AG08395 (cell line): ENCODE measurements at regions not wholly inside any gene's neighbourhood (a gene's known extent, or its start where the extent isn't known, plus 50 kb on each side); places are given as distances from the start of the nearest gene placed in this dataset.
"Not testable (repeated sequence)": the region's sequence is repeated elsewhere in the genome, so short reads cannot be mapped to it uniquely, and the experiment has no call there.

Source experiments
- DNase-seq: peaks from one replicate; pipeline ENCODE4 v3.0.0; 2012; ENCODE audit warnings: mixed read lengths, low spot score

DNA sequence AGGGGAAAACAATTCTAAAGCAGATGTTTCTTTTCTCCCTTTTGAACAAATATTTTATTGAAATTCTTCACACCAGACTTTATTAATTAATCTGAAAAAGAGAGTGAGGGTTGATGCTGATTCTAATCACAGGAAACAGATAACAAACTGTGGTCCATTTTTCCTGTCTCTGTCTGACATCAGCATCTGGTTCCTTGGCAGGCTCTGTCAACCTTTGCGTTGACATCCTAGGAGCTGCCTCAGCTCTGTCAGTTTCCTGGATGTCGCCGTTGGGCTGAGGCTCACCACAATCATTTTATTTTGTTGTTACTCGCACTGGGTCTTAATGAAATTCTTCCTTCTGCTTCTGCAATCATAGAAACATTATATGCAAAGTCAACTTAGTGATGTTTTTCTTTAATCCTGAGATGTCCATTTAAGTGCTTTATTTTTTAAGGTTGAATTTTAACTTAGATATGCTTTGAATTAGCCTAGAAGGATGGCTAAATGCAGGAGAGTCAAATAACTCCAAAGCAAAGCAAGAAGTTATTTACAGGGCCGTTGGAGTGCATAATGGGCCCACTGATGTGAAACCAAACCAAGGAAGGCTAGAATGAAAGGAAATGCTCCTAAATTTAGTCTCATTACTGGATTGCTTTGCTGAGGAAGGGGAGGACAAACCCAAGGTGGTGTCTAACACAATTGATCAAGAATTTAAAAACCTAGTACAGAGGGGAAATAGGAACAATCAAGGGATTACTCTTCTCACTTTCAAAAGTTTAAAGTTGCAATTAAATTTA lies 542.4 kb downstream of the FLRT2 start:
- no peak for DNase-seq

DNA sequence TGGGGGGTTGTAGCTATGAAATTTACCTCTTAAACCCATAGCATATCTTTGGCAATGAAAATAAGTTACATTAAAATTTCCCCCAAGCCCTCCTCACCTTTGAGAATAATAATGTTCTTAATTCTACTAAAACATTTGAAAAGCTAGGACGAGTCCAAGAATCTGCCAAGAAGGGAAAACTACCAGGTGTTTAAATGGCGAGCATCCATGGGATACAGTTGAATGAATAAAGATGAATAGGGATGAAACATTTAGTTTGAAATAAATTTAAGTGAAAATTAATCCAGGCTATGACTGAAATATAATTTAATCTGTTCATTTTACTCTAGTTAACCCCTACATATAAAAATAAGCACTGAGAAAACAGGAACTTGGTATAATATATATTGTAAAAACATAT lies 536.7 kb downstream of the FLRT2 start:
- no peak for DNase-seq

DNA sequence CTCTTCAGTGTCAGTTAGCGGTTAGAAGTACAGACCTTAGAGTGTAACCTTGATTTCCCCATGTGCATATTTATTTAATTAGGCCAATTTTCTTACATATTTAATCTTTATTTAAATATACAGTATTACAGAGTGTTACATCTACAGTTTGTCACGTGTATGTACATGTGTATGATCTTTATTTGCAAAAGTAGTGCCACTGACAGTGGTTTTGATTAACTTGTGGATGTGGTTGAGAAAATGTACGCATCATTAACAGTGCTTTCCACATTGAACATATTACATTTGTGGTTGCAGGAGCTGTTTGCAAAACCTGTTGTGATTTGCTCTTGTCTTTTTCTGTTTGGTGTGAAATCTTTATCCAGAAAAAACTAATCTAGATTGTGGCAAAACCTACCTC lies 535.5 kb downstream of the FLRT2 start:
- DNase-seq = no peak

DNA sequence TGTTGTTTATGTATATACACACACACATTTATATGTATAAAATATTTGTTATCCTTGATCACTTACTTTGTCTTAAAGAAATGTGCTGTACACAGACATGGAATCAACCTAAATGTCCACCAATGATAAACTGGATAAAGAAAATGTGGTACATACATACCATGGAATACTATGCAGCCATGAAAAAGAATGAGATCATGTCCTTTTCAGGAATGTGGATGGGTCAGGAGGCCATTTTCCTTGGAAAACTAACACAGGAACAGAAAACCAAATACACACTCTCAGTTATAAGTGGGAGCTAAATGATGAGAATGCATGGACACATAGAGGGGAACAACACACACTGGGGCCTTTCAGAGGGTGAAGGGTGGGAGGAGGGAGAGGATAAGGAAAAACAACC lies 534.7 kb downstream of the FLRT2 start:
- DNase-seq = not testable (repeated sequence)

DNA sequence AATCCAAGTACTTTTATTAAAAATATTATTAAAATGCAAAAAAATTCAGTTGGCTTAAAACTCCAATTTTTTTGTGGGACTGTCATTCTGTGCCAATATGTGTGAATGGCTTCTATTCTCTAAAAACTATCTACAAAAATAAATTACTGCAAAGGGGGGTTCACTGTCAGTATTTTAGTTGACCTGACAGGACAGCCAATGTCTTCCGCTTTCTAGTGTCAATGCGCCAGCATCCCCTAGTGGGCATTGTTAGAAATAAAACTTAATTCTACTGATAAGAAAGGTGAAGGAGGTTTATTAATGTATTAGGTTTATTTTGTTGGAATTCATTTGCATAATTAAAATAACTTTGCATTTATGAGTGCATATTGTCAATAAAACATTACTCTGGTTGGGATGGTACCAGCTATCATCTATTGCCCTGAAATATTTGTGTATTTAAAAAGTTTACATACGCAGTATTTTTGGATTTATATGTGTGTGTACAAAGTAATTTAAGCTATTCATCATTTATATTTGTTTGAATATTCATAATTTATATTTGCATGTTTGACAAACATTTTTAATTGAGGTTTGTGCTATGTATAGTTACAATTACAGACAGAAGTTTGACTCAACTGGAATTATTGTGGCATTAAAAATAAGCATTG lies 527.2 kb downstream of the FLRT2 start:
- DNase-seq = peak; percentile 13

DNA sequence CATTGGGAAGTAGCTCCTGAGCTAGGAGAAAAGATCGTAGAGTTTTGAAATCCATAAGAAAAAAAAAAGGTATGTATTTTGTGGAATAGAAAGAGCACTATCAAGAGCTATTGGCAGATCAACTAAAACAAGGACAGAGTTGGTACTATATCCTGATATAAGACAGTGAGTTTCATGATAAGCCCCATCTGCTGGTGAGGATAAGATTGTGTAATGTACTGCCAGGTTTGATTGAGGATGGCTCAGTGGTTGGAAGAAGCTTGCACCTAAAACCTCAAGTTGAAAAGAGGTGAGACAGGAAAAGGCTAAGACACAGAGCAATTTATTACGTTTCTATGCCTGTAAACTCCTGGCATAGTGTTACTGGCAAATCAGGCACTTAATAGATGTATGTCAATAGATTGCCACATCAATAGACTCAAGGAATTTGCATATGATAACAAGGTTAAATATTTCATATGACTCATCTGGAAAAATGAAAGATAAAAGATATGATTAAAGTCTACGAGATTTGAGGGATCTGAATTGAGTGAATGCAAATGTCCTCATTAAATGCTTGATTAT lies 525.6 kb downstream of the FLRT2 start:
- no peak for DNase-seq

DNA sequence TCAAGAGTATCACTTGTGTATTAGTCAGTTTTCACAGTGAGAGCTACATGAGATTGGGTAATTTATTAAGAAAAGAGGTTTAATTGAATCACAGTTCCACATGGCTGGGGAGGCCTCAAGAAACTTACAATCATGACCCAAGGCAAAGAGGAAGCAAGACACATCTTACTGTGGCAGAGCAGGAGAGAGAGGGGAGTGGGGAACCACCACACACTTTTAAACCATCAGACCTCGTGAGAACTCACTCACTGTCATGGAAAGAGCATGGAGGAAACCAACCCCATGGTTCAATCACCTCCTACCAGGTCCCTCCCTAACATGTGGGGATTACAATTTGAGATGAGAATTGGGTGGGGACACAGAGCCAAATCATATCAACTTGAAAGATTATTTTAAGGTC lies 522.9 kb downstream of the FLRT2 start:
- DNase-seq = no peak

DNA sequence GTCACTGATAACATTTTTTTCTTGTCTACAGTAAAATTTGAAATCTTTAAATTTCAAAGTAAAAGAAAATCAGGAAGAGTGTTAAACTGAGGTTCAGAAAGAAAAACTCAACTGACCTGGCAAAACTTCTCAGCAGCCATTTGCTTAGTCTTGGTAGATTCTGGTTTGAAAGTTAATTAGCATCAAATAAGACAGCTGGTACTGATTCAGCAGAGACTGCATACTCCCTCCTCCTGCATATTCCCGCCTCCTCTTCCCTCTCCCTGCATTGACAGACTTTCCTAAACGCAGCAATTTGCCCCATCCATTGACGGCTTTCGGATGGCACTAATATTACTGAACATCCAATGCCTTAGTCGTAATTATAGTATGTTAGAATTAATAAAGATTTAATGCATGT lies 520.8 kb downstream of the FLRT2 start:
- DNase-seq = no peak

DNA sequence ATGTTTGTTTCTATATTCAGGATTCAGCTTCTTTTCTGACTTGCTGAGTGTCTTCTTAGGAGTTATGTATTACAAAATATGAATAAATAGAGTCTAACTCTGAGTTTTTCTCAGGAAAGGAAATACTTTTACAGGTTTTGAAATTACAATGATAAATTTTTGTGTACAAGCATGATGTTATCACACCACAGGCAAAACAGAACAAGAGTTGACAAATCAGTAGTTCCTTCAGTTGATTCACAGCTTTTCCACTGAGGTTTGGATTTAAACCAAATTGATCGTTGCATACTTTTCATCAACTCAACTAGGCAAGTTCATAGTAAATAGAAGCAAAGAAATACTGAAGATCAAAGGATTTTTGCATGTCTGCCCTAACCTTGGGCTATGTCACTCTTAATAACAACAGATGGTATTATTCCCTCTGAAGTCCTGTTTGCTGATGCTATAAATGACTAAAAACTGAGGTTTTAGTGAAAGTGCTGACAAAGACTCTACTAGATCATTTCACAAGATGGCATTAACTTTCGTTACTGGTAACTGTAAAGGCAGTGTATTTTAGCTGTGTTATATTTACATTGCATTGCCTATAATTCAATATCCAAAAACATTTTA lies 520.2 kb downstream of the FLRT2 start:
- no peak for DNase-seq

DNA sequence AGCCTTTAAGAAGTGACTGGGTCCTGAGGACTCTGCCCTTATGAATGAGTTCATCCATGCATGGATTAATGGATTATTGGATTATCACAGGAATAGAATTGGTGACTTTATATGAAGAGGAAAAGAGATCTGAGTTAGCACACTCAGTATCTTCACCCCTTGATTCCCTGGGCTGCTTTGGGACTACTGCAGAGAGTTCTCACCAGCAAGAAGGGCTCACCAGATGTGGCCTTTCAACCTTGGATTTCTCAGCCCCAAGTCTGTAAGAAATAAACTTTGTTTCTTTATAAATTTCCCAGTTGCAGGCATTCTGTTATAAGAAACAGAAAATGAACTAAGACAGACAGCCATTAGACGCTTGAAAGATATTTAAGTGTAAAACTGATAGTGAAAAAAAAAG lies 509.2 kb downstream of the FLRT2 start:
- no peak for DNase-seq

DNA sequence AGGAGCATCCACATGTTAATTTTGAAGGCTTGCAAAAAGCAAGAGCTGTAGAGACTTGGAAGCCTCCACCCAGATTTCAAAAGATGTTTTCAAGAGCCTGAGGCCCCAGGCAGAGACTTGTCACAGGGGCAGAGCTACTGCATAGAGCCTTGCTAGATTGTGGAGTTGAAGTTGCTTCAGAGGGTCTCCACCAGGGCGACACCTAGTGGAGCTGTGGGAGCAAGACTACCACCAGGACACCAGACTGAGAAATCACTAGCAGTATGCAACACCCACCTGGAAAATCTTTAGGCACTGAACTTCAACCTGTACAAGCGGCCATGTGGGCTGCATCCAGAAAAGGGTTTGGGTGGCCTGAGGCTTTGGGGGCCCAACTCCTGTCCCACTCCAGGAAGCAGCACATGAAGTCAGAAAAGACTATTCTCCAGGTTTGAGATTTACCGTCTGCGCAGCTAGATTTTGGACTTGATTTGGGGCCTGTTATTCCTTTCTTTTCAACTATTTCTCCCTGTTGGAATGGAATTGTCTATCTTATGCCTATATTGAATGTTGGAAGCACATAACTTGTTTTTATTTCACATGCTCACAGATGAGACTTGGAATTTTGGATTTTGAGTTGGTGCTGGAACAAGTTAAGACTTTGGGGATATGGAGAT lies 508.6 kb downstream of the FLRT2 start:
- DNase-seq = peak; percentile 61

DNA sequence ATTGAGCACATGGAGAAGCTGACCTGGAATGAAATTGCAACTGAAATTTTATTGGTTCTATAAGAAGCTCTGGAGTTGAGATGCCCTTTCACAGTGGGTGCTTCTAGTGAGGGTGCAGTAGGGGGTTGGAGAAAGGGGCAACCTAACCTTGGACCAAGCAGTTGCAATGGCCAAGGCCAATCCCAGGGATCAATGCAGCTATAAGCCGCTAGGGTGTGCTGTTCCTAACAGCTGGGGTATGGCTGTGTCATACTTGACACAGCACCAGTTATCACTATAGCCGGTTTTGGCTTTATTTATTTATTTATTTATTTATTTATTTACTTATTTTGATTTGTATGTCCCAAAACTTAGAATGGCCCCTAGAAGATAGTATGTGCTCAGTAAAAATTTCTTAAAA lies 505.9 kb downstream of the FLRT2 start:
- peak; percentile 2 for DNase-seq

DNA sequence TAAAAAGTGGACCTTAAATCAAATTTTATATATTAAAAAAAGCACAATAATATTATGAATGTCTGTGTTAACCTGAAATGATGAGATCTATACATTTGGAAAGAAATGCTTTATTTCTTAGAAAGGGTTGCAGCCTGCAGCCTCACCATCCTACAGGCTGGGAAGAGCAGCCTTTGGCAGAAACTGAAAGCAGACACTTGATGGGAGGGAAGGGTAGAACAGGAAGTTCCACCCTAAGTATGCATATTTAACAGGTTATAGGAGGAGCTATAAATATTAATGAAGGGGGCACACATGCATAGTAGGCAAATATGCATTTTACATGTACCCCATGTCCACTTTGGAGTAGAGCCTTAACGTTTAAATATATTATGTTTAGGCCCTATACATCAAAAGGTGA lies 498.0 kb downstream of the FLRT2 start:
- DNase-seq = no peak

DNA sequence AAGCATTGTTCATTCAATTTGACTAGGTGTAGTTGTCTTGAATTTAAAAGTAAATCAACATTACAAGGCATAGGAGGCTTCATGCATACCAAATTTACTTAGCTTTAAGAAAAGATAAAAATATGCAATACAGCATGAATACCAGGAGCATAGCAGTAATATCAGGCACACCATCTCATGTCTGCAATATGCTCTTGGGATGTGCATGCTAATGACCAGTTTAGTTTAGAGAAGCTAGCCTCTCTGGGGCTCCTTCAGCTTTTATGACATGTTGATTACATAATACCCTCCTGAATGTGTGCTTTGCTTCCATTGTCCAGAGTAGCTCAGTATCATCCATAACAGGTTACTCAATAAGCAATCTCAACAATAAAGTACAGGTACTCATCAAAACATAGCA lies 497.2 kb downstream of the FLRT2 start:
- no peak for DNase-seq

DNA sequence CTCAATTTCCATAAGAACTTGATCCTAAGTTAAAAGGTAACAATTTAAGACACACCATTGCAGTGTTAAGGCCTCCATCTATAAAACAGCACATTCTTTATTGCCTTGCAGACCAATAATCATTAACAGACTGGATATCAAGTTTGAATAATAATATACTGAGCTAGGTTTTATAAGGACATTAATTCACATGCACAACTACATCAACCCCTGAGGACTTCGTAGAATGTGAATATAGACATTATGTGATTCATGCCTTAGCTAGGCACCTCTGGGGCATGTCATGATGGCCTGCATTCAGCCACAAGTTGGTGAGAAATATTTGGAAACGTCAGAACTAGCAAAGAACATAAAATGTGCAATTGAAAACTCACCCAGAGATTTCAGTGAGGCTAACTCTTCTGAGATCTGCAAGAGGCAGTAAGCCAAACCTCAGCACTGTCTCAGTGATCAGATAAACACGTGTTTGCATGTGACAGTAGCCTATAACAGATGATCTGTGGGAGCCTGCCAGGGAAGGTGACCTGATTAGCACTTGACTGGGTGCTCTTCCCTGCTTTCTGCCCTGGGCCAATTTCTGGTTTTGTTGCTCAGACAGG lies 492.2 kb downstream of the FLRT2 start:
- DNase-seq = peak; percentile 10

DNA sequence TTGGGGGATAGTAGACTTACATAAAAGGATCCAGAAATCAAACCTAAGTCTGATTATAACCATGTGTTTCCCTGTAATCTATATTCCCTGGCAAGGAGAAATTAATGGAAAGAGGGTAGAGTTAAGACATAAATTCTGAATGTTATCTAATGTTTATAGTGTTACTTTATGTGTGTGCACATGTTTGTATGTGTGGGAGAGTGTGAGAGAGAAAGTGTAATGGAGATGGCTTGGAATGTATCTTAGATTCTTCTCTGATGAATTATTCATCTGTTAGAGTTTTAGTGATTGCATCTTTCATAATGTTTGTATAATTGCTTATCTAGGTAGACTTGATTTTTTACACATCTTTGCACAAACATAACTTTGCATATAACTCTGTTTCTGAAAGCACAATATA lies 490.9 kb downstream of the FLRT2 start:
- DNase-seq = no peak

DNA sequence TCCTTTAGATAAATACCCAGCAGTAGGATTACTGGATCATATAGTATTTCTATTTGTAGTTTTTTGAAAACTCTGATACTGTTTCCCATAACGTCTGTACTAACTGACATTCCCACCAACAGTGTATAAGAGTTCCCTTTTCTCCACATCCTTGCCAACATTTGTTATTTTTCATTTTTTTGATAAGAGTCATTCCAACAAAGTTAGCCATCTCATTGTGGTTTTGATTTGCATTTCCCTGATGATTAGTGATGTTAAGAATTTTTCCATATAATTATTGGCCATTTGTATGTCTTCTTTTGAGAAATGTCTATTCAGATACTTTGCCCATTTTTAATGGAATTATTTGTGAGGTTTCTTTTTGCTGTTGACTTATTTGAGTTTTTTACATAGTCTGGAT lies 486.0 kb downstream of the FLRT2 start:
- no peak for DNase-seq

DNA sequence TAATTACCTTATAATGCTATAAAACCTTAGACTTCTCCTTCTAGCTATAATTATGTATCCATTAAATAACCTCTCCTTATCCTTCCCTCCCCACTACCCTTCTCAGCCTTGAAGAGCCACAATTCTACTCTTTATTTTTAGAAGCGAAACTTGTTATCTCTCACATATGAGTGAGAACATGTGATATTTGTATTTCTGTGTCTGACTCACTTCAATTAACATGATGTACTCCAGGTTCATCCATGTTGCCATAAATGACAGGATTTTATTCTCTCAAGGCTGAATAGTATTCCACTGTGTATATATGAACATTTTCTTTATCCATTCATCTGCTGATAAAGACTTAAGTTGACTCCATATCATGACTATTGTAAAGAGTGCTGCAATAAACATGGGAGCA lies 485.6 kb downstream of the FLRT2 start:
- DNase-seq = no peak

DNA sequence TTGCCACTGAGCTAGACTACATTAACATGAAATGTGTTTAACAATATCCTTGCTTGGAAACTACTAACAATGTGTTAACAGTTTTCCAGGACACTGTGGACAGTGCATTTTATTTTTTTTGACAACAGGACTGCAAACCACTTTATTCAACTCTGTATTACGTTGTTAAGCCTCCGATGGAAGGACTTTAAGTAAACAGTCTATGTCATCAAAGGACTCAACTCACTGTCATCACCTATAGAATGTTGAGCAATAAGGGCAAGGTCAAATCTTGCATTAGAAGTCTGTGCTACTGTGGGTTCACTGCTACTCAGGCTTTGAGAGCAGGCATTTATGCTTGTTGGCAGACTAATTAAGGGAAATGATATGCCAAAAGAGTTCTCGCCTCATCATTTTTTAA lies 483.7 kb downstream of the FLRT2 start:
- DNase-seq = no peak

DNA sequence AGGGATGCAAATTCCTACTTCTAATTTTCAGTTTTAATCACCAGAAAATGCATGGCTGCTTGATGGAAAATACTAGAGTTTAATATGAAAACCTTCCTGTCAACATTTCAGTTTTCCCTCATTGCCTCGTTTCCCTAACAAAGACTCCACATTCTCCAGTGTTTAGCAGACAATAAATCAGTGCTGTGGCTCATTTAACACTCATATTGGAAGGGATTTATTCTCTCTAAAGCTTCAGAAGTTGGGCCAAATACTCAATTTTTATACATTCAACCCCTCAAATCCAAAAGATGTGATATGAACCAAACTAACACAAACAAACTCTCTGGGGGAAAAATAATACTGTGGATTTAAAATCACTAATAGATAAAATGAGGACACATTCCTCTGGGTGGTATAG lies 482.5 kb downstream of the FLRT2 start:
- no peak for DNase-seq

DNA sequence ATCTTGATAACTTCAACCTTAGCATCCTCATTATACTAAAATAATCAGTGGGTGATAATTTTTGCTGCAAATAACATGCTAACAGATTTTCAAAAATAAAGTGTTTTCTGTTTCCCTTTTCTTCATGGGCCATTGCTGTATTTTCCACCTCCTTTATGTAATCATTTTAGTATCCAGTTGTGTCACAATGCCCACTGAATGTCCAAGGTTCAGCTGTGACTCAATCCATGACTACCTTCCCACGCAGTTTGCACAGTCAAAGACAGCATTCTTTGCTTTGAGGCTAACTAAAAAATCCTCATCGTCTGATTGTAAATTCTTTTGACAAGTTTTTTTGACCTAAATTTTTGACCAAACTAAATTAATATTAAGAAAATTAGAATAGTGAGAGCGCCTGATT lies 474.1 kb downstream of the FLRT2 start:
- DNase-seq = no peak

DNA sequence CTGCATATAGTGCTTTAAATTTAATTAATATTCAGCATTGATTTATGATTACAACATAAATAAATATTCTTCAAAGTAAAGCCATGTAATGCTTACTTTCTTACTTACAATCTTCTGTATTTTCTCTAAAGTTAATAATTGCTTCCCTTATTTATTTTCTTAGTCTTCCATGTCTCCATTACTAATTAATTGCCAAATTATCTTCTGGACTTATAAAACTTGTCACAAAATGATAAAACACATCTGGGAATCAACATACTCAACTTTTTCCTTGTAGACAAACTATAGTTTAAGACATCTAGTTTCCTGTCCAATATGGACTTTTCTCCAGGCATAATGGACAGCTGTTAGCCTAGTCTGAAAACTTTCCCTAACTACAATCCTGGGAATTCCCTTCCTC lies 466.6 kb downstream of the FLRT2 start:
- no peak for DNase-seq
